ENCODE measurements at regions not wholly inside any gene's neighbourhood (a gene's known extent, or its start where the extent isn't known, plus 50 kb on each side); places are given as distances from the start of the nearest gene placed in this dataset.
A peak's percentile ranks its signal among the peaks of the same experiment; 100 is the strongest.
"Not testable (repeated sequence)": the region's sequence is repeated elsewhere in the genome, so short reads cannot be mapped to it uniquely, and the experiment has no call there.

- DNase-seq: no peak
These were observed 129.3 kb downstream of the LNPK start for GRCh38 chr2:175872721-175873120.

GRCh38 chr2:175872005-175872348 lies 130.1 kb downstream of the LNPK start:
- DNase-seq: no peak

- no peak for DNase-seq
These were observed 130.6 kb downstream of the LNPK start for GRCh38 chr2:175871331-175872004.

- DNase-seq: no peak
These were observed 136.4 kb downstream of the LNPK start for GRCh38 chr2:175865716-175866115.

GRCh38 chr2:175864137-175864850 lies 137.8 kb downstream of the LNPK start:
- DNase-seq: no peak

- no peak for DNase-seq
These were observed 140.1 kb downstream of the LNPK start for GRCh38 chr2:175861958-175862357.

- DNase-seq: peak; percentile 64
These were observed 146.1 kb downstream of the LNPK start for GRCh38 chr2:175855794-175856453.

- no peak for DNase-seq
These were observed 146.8 kb downstream of the LNPK start for GRCh38 chr2:175855236-175855635.

- DNase-seq: peak; percentile 59
These were observed 147.4 kb downstream of the LNPK start for GRCh38 chr2:175854665-175855064.

- no peak for DNase-seq
These were observed 147.9 kb downstream of the LNPK start for GRCh38 chr2:175854129-175854528.

- no peak for DNase-seq
These were observed 148.5 kb downstream of the LNPK start for GRCh38 chr2:175853616-175853890.

GRCh38 chr2:175852879-175853615 lies 149.0 kb downstream of the LNPK start:
- no peak for DNase-seq

GRCh38 chr2:175847128-175847527 lies 154.9 kb downstream of the LNPK start:
- DNase-seq: no peak

GRCh38 chr2:175844169-175844568 lies 157.9 kb downstream of the LNPK start:
- no peak for DNase-seq

- no peak for DNase-seq
These were observed 158.4 kb downstream of the LNPK start for GRCh38 chr2:175843625-175844024.

GRCh38 chr2:175842996-175843395 lies 159.1 kb downstream of the LNPK start:
- no peak for DNase-seq

GRCh38 chr2:175840765-175841164 lies 161.3 kb downstream of the LNPK start:
- not testable (repeated sequence) for DNase-seq

GRCh38 chr2:175840256-175840655 lies 161.8 kb downstream of the LNPK start:
- DNase-seq: no peak

- DNase-seq: no peak
These were observed 163.1 kb downstream of the LNPK start for GRCh38 chr2:175838979-175839378.

- no peak for DNase-seq
These were observed 165.0 kb downstream of the LNPK start for GRCh38 chr2:175837046-175837445.

GRCh38 chr2:175836361-175836760 lies 165.7 kb downstream of the LNPK start:
- DNase-seq: no peak

GRCh38 chr2:175834477-175834876 lies 167.6 kb downstream of the LNPK start:
- DNase-seq: no peak

- no peak for DNase-seq
These were observed 169.2 kb downstream of the LNPK start for GRCh38 chr2:175832866-175833265.

GRCh38 chr2:175829741-175830140 lies 172.3 kb downstream of the LNPK start:
- DNase-seq: no peak

Data from right forelimb (tissue), 1 donor.